Keratinocyte (primary cell): ENCODE measurements at regions not wholly inside any gene's neighbourhood (a gene's known extent, or its start where the extent isn't known, plus 50 kb on each side); places are given as distances from the start of the nearest gene placed in this dataset.

Source experiments
- DNase-seq: peaks from one replicate; pipeline ENCODE4 v3.0.0-alpha.2; 2011; ENCODE audit warnings: low read depth, missing footprints, low spot score
- FAIRE-seq: peaks from 2 replicates; lab custom pipeline; 2011; peaks lifted over from hg19 to GRCh38; lab: Jason Lieb, UNC
- H2AFZ ChIP-seq: 2 replicates; pipeline ENCODE4 v1.6.0; 2012; ENCODE audit warnings: low read length, control low read depth, inconsistent platforms; ENCODE audit not compliant: control insufficient read depth
- H3K27ac ChIP-seq: 2 replicates; pipeline ENCODE4 v1.5.1; 2011; ENCODE audit warnings: low read length; ENCODE audit not compliant: control insufficient read depth, insufficient read depth
- H3K27me3 ChIP-seq: 3 replicates; pipeline ENCODE4 v1.6.0; 2011; ENCODE audit warnings: low read length; ENCODE audit not compliant: control insufficient read depth, insufficient read depth; ENCODE audit errors: extremely low read depth
- H3K36me3 ChIP-seq, 2 experiments: 2 replicates in 1 of 2; 3 replicates in 1 of 2; pipeline ENCODE4 v1.5.1; 2011; ENCODE audit warnings: low read length in 2 of 2, mild to moderate bottlenecking in 1 of 2; ENCODE audit not compliant: control insufficient read depth in 2 of 2, insufficient read depth in 2 of 2; ENCODE audit errors: extremely low read depth in 1 of 2
- H3K4me1 ChIP-seq: 3 replicates; pipeline ENCODE4 v1.5.1; 2011; ENCODE audit warnings: low read length; ENCODE audit not compliant: control insufficient read depth, insufficient read depth; ENCODE audit errors: extremely low read depth
- H3K4me2 ChIP-seq: 3 replicates; pipeline ENCODE4 v1.6.0; 2011; ENCODE audit warnings: low read depth, low read length; ENCODE audit not compliant: control insufficient read depth, insufficient read depth; ENCODE audit errors: extremely low read depth
- H3K4me3 ChIP-seq, 3 experiments: fragments of 200-600 bp in 1 of 3; sonication (generic) in 1 of 3; 2 replicates in 2 of 3; 3 replicates in 1 of 3; pipeline ENCODE4 v1.5.1; 2011 to 2016; ENCODE audit warnings: low read length in 3 of 3, mild to moderate bottlenecking in 3 of 3, control low read depth in 2 of 3, inconsistent platforms in 1 of 3, low read depth in 1 of 3, mixed read lengths in 1 of 3, mixed run types in 1 of 3, moderate library complexity in 1 of 3; ENCODE audit not compliant: control insufficient read depth in 2 of 3, insufficient read depth in 2 of 3; ENCODE audit errors: extremely low read depth in 1 of 3
- H3K79me2 ChIP-seq: 2 replicates; pipeline ENCODE4 v1.6.0; 2012; ENCODE audit warnings: low read length; ENCODE audit not compliant: control insufficient read depth, insufficient read depth
- H3K9ac ChIP-seq: 3 replicates; pipeline ENCODE4 v1.6.0; 2011; ENCODE audit warnings: low read length; ENCODE audit not compliant: control insufficient read depth, insufficient read depth; ENCODE audit errors: extremely low read depth
- H3K9me1 ChIP-seq: 3 replicates; pipeline ENCODE4 v1.6.0; 2011; ENCODE audit warnings: low read length; ENCODE audit not compliant: control insufficient read depth, insufficient read depth; ENCODE audit errors: extremely low read depth
- H3K9me3 ChIP-seq: 2 replicates; pipeline ENCODE4 v1.5.1; 2012; ENCODE audit warnings: low read depth, low read length; ENCODE audit not compliant: control insufficient read depth
- H4K20me1 ChIP-seq: 3 replicates; pipeline ENCODE4 v1.6.0; 2011; ENCODE audit warnings: low read length; ENCODE audit not compliant: control insufficient read depth, insufficient read depth; ENCODE audit errors: extremely low read depth
- CTCF ChIP-seq, 3 experiments: IDR thresholded peaks in 1 of 3; conservative IDR thresholded peaks in 1 of 3; optimal IDR thresholded peaks in 1 of 3; 2 replicates in 2 of 3; 3 replicates in 1 of 3; pipeline versions ENCODE3 to v1.5.1; 2011; ENCODE audit warnings: low read length in 3 of 3, mild to moderate bottlenecking in 3 of 3, moderate library complexity in 2 of 3, control low read depth in 1 of 3, inconsistent platforms in 1 of 3; ENCODE audit not compliant: insufficient read depth in 2 of 3; ENCODE audit errors: extremely low read depth in 1 of 3
- EZH2 ChIP-seq: IDR thresholded peaks from one replicate; pipeline ENCODE4 v1.6.1; 2012; ENCODE audit warnings: inconsistent platforms, mild to moderate bottlenecking, low read length, moderate library complexity
- dilution Hi-C: fragments of 300-500 bp; cut with MboI; formaldehyde crosslinking; loops from one replicate; pipeline ENCODE4 v1.7.0; 2020; ENCODE audit warnings: low sequenced_read_pairs; ENCODE audit not compliant: extremely low pct_ligation_motif_present

GRCh38 chr6:105747823-105748405, 338.2 kb upstream of the PRDM1 start:
- FAIRE-seq = no peak
- Histone ChIP-seq H2AFZ (no peak overlapping the region), H3K9me3 (no peaks in the 10 kb centered on the region), H3K36me3 (no peaks in the 10 kb centered on the region), H3K4me2 (no peak overlapping the region), H3K27ac (no peak overlapping the region), H3K9ac (no peak overlapping the region), H4K20me1 (no peaks in the 10 kb centered on the region), H3K4me1 (peaks cover 4% of the 10 kb centered on the region), H3K9me1 (no peaks in the 10 kb centered on the region), H3K27me3 (no peaks in the 10 kb centered on the region), H3K4me3 (no peak overlapping the region), H3K79me2 (no peaks in the 10 kb centered on the region)
- DNase-seq = no peak
- dilution Hi-C loops = no loop called here
- TF ChIP-seq CTCF (optimal IDR thresholded peaks at IDR 0.05 in 1 of 3, IDR thresholded peaks at IDR 0.05 in 1 of 3, conservative IDR thresholded peaks at IDR 0.05 in 1 of 3; ENCODE audit: extremely low read depth in 1 of 3, insufficient read depth in 2 of 3, low read length in 3 of 3) (no peak), EZH2 (no peak)

DNA sequence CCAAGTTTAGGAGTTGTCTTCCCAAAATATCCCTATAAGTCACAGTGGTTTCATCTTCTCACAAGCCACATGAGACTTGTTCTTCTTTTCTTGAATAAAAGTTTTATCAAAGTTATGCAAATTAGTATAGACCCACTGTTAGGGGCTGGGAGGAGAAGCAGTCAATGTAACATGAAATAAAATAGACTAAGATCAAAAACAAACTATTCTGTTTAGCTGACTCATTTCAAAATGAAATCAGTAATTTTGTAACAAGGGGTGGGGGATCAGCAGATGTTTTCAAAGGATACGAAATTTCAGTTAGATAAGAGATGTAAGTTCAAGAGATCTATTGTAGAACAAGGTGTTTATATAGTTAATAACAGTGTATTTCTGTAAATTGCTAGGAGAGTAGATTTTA, 339.6 kb upstream of the PRDM1 start:
- Histone ChIP-seq H3K9me1 (no peaks in the 10 kb centered on the region), H3K4me3 (no peak overlapping the region), H3K4me2 (no peak overlapping the region), H2AFZ (no peak overlapping the region), H4K20me1 (no peaks in the 10 kb centered on the region), H3K4me1 (no peaks in the 10 kb centered on the region), H3K36me3 (no peaks in the 10 kb centered on the region), H3K9ac (no peak overlapping the region), H3K79me2 (no peaks in the 10 kb centered on the region), H3K9me3 (no peaks in the 10 kb centered on the region), H3K27ac (no peak overlapping the region), H3K27me3 (no peaks in the 10 kb centered on the region)
- FAIRE-seq = no peak
- TF ChIP-seq EZH2 = no peak
- DNase-seq = no peak
- dilution Hi-C loops = no loop called here

GRCh38 chr6:105746130-105746505, 340.0 kb upstream of the PRDM1 start:
- no peaks in the 10 kb centered on the region for H3K9me1 ChIP-seq
- H3K79me2 ChIP-seq = no peaks in the 10 kb centered on the region
- no peak overlapping the region for H3K4me3 ChIP-seq
- no peak overlapping the region for H3K27ac ChIP-seq
- H3K4me1 ChIP-seq = no peaks in the 10 kb centered on the region
- H4K20me1 ChIP-seq = no peaks in the 10 kb centered on the region
- DNase-seq = no peak
- no peak overlapping the region for H2AFZ ChIP-seq
- H3K9me3 ChIP-seq = no peaks in the 10 kb centered on the region
- dilution Hi-C loops = no loop called here
- no peak overlapping the region for H3K4me2 ChIP-seq
- no peak overlapping the region for H3K9ac ChIP-seq
- no peak for FAIRE-seq
- H3K36me3 ChIP-seq = no peaks in the 10 kb centered on the region
- no peak for TF ChIP-seq EZH2
- TF ChIP-seq CTCF (optimal IDR thresholded peaks at IDR 0.05 in 1 of 3, IDR thresholded peaks at IDR 0.05 in 1 of 3, conservative IDR thresholded peaks at IDR 0.05 in 1 of 3; ENCODE audit: extremely low read depth in 1 of 3, insufficient read depth in 2 of 3, low read length in 3 of 3) = no peak
- no peaks in the 10 kb centered on the region for H3K27me3 ChIP-seq
